Ishikawa (cell line): ENCODE measurements at regions not wholly inside any gene's neighbourhood (a gene's known extent, or its start where the extent isn't known, plus 50 kb on each side); places are given as distances from the start of the nearest gene placed in this dataset.

ENCODE experiments used
- CEBPB ChIP-seq: IDR thresholded peaks from 2 replicates; pipeline ENCODE4 v1.6.1; 2012
- EP300 ChIP-seq: IDR thresholded peaks from 2 replicates; pipeline ENCODE4 v1.6.1; 2012; ENCODE audit warnings: borderline replicate concordance
- FOXM1 ChIP-seq: IDR thresholded peaks from 2 replicates; pipeline ENCODE4 v1.6.1; 2012; ENCODE audit warnings: low read depth, borderline replicate concordance
- TAF1 ChIP-seq: IDR thresholded peaks from 2 replicates; pipeline ENCODE4 v1.6.1; 2012; ENCODE audit warnings: low read depth, mild to moderate bottlenecking
- ZBTB7A ChIP-seq: IDR thresholded peaks from 2 replicates; pipeline ENCODE4 v1.6.1; 2012; ENCODE audit warnings: low read depth
- TF ChIP-seq, protein P1 (sequence below): IDR thresholded peaks from 2 replicates; pipeline ENCODE4 v1.6.1; 2012

DNA sequence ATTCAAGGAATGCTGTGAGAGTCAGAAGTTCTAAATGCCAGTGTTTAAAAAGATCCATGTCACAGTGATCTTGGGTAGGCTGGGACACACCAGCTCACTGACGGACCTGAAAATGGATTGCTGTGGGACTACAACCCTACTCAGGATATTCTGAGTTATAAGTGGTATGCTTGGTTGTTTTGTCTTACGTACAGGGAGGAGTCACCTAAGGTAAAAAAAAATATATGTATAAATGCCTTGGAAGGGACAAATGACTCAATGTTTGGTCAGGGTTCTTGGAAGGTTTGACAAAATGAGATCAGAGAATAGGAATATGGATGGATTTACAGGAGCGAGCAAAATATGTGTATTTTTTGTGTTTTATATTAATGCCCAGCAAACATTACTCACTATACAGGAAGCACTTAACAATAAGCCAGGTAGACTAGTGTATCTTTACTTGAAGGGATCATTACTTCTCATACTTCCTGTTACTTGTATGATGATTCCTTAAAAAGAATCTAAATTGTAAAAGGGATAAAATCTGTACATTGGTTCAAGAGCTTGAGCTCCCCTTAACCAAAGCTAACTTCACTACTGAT is 767.3 kb downstream of the GBE1 start:
- TF ChIP-seq TAF1 (no peak), FOXM1 (no peak), EP300 (no peak), CEBPB (no peak), ZBTB7A (no peak)
- TF ChIP-seq, protein P1, sequence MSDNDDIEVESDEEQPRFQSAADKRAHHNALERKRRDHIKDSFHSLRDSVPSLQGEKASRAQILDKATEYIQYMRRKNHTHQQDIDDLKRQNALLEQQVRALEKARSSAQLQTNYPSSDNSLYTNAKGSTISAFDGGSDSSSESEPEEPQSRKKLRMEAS: no peak
